ENCODE measurements at regions not wholly inside any gene's neighbourhood (a gene's known extent, or its start where the extent isn't known, plus 50 kb on each side); places are given as distances from the start of the nearest gene placed in this dataset.

DNA sequence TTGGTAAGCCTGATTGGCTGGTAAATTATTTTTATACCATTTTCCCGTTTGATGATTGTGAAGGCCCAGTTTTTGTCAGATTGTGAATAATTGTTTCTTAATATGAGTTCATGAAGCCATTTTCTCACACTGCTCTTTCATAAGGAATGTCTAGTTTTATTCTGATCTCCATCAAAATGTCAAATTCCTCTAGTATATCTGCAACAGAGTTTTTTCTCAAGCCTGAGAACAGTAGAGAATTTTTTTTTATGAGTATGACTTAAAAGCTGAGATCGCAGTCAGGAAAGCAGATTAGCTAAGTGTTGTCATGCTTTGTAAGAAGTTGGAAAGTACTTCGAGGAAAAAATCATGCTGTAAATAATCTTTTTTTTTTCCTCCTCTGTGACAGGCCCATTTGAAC, 484.9 kb upstream of the ATP2B1 start:
- no peak for DNase-seq

DNA sequence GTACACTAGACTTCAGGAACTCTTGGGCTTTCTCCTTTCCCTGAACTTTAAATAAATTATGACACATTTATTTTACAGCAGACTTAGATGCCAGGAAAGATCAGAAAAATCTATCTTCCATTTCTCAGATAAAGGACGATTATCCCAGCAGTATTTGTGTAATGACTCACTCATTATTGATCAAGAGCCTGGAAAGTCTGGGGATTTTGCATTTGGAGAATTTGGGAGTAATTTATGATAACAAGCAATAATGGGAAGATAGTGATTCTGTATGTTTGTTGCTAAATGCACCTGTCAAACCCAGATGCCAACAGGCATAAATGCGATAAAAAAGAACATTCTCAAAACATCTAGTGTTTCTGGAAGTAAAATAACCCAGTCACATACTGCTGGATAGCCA, 480.2 kb upstream of the ATP2B1 start:
- DNase-seq = no peak

DNA sequence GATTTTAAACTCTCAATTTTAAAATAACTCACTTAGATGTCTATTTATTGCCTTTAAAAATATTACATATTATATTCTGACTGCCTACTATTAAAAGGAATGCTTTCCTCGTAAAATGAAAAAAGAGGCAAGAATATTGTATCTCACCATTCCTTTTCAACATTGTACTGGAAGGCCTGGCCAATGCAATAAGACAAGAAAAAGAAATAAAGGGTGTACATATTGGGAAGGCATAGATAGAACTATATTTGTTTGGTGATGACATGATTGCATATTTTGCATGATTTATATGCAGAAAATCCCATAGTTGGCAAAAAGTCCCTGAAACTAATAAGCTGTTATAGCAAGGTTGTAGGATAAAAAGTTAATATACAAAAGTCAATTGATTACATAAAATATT, 474.6 kb upstream of the ATP2B1 start:
- DNase-seq = no peak

DNA sequence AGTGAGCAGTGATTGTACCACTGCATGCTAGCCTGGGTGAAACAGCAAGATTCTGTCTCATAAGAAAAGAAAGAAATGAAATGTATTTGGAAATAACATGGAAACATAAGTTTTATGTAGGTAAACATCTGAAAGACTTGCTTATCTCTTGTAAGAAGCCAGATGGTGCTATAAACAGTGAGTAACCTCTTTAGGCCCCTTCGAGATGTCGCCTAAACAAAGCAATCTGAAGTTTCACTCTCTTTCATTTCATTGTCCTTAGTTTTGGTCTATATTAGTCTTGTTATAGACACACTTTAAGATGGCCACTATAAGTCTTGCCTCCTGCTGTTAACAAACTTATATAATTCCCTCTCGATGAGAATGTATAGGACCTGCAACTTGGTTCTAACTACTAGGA, 472.6 kb upstream of the ATP2B1 start:
- DNase-seq = no peak

DNA sequence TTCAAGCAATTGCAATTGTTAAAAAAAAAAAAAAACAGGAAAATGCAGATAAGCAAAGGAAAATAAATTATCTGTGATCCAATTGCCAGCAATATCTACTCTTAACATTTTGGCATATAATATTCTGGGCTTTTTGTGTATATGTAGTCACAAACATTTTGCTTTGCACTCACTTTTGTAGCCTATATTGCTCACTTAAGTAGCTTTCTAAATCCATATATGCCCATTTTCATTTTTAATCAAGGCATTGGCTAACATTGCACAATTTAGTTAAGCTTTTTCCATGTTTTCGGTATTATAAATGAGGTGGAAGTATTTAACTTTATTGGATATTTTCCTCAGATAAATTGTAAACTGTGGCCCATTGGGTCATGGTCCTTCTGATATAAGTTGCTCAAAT, 466.3 kb upstream of the ATP2B1 start:
- DNase-seq = no peak

DNA sequence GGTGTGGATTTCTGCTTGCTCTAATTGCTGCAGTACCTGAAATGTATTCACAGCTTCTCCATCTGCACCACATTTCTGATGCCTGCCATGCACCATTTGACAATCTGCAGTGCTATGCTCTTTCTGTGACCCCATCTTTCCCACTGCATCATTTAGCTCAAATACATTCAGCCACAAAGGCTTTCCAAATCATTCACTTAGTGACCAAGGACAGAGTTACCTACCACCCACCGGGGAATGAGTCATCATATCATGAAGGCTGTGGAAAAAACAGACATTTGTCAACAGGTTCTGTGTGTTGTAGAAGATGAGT, 465.5 kb upstream of the ATP2B1 start:
- DNase-seq = no peak

DNA sequence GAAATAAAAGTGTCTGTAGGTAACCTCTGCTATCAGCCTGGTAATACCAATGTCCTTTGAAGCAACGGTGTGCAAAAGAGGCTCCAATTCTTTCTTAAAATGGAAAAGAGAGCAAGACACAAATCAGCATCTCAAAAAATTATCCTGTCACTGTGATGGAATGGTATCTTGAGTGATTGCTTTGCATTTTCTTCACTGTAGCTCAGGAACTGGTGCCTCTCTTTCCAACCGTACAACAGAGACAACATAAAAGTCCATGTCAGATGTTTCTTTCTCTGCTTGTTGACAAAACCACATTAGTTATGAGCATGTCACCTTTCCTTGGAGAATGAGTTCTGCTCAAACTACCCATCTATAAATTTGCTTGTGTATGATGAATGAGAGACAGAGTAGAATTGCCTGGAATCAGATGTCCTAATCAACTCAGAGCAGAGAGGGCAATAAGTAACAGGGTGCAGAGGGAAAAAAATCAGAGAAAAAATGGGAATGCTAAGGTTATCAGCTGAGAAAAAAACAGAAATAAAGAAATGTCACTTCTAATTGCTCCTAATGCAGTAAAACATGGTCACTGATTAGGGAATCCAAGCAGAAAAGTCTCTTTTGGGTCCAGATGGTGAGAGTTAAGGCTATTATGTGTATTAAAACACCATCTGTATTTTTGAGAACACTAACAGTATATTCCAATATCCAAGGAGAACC, 465.0 kb upstream of the ATP2B1 start:
- no peak for DNase-seq

DNA sequence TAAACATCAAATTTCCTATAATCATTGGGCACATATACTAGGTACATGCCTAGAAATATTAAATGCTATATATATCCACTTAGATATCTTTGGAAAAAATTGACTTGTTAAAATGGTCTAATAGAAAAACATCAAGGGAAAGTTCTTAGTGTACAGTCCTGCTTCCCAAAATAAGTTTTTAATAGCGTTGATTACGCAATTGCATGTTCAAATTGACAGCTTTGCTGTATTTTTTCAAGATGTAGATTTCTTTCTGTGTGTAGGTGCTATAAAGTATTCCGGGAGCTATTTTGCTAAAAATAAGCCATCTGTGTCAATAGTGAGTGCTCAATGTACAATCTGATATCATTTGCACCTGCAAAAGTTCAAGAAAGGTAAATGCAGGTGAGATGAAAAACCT, 463.9 kb upstream of the ATP2B1 start:
- no peak for DNase-seq

DNA sequence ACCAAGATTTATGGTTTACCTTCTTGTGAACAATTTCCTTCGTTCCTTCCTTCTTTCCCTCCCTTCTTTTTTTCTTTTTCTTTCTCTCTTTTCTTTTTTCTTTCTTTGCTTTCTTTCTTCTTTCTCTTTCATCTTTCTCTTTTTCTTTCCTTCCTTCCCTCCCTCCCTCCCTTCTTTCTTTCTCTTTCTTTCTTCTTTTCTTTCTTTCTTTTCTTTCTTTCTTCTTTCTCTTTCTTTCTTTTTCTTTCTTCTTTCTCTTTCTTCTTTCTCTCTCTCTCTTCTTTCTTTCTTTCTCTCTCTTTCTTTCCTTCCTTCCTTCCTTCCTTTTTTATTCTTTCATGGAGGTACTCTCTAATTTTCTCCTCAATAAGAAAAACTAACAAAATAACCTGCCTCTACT, 462.1 kb upstream of the ATP2B1 start:
- no peak for DNase-seq

DNA sequence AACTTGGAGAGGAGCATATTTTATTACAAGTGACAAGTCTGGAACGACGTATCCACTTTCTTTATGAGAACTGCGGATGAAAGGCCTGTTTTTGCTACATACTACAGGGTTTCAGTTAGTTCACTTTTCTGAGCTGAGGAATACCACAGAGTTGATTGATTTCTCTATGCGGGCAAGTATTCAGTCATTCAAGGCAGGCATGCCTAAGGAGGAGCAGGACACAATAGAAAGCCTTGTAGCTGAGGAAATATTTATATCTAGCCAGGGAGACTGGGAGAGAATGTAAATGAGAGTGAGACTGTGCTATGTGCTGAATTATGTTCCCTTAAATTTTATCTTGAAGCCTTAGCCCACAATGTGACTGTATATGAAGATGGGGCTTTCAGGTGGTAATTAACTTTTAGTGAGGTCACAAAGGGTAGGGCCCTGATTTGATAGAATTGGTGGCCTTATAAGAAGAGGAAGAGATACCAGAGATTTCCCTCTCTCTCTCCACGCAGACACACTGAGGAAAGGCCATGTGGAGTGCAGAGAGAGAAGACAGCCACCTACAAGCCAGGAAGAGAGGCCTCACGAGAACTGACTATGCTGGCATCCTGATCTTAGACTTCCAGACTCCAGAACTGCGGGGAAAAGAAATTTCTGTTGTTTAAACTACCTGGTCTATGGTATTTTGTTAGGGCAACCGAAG, 459.0 kb upstream of the ATP2B1 start:
- DNase-seq = no peak

DNA sequence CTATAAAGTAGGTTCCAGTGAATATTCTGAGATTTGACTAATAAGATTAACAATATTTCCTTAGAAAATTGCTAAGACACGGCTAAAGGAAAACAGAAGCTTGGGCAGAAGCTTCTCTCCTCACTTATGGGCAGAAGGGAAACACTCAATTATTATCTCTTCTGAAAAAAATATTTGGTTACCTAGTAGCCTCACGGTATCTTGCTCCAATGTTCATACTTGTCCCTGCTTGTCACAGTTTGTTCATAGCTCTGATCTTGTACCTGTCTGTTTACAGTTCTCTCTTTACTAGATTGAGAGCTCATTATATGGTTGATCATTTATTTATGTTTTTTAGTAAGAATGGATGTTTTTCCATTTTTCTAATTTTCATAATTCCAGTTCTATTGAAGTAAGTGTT, 458.0 kb upstream of the ATP2B1 start:
- DNase-seq = no peak

DNA sequence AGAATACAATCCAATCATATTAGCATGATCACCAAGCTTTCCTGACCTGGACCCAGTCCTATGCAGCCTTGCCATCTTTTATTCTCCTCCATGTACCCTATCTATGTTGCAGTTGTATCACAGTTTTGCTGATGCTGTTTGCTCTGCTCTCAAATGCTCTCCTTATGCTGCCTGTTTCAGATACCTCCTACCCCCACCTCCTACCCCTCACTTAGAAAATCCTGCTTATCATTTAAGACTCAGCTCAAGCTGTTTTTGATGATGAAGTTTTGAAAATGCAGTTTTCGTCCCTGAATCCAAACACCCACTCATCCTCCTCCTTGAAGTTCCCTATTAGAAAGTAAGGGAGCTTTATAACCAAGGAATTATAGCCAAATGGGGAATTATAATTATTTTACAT, 457.4 kb upstream of the ATP2B1 start:
- DNase-seq = no peak

DNA sequence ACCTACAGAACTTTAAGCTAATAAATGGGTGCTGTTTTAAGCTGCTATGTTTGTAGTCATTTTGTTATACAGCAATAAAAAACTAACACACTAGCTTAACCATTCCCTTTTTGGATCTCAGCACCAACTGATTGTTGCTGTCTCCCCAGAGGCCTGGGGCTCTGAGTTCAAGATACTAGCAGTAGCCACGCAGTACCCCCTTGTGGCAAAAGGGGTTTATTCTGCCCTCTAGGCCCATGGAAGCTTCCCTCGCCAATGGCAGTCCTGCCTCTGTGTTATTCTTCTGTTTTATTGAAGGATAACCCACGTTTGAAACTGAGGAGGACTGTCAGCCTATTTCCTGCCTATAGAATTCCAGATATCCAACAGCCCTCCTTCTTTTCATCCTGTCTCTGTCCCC, 455.3 kb upstream of the ATP2B1 start:
- no peak for DNase-seq

DNA sequence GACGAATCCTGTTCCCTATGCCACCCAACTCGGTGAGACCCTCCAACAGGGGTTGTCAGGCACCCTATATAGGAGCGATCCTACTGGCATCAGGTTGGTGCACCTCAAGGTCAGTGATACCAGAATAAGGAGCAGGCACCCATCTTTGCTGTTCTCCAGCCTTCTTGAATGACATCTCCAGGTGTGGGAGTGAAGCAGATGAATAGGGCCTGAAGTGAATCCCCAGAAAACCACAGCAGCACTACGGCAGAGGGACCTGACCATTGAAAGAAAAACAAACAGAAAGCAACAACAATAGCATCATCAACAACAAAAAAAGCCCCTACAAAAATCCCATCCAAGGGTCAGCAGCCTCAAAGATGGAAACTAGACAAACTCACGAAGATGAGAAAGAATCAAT, 445.2 kb upstream of the ATP2B1 start:
- no peak for DNase-seq

DNA sequence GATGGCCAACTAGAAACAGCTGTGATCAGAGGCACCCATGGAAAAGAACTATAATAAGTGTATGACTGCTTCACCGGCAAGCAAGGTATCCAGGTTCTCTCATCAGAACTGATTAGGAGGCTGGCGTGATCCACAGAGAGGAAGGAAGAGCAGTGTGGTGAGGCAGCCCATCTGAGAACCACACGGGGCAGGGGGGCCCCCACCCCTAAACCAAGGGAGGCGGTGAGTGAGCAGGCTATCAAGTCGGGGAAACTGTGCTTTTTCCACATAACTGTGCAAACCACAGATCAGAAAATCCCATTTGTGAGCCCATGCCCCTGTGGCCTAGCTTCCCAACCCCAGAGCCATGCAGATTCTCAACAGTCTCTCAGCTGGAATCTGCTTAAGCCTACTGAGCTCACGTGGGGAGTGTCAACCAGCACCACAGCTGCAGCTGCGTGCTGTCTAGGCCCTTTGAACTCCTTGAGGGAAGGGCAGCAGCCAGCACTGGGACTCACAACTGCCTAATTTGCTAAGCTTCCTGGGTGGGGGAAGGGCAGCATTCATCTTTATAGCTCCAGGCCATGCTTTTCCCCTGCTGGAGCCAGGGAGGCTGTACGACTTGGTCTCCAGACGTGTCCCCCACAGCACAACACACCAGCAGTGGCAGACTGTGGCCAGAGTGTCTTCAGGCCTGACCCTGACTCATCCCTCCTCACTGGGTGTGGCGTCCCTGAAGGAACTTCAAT, 444.4 kb upstream of the ATP2B1 start:
- no peak for DNase-seq

DNA sequence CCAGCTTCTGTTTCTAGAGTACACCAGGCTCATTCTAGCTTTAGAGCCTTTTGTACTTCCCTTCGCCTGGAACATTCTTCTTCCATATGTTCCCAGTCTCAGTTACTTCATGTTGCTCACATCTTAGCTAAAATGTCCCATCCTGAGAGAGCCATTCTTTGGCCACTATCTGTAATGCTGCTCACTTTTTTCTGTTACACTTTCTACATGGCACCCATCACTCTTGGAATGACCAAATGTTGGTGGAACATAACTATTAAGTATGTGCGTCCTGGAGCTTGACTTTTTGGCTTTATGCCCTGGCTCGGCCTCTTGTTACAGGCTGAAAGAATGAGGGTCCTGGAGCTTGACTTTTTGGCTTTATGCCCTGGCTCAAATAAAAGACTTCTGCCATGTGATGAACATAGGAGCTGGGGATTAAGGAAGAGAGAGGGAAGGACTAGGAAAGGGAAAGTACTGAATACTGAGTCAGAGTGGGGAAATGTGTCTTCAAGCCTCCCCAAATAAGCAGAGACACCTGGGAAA, 442.9 kb upstream of the ATP2B1 start:
- no peak for DNase-seq

DNA sequence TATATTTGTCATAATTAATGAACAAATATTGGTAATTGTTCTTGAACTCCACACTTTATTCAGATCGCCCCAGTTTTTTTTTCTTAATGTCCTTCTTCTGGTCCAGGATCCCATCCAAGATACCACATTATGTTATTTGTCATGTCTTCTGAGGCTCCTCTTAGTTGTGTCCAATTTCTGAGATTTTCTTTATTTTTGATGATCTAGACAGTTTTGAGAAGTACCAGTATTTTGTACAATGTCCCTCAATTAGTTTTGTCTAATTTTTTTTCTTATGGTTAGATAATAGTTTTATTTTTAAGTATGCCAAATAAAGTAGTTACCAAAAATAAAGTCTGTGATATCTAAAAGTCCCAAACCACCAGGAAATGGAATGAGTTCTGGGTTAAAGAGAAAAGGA, 440.8 kb upstream of the ATP2B1 start:
- DNase-seq = no peak

DNA sequence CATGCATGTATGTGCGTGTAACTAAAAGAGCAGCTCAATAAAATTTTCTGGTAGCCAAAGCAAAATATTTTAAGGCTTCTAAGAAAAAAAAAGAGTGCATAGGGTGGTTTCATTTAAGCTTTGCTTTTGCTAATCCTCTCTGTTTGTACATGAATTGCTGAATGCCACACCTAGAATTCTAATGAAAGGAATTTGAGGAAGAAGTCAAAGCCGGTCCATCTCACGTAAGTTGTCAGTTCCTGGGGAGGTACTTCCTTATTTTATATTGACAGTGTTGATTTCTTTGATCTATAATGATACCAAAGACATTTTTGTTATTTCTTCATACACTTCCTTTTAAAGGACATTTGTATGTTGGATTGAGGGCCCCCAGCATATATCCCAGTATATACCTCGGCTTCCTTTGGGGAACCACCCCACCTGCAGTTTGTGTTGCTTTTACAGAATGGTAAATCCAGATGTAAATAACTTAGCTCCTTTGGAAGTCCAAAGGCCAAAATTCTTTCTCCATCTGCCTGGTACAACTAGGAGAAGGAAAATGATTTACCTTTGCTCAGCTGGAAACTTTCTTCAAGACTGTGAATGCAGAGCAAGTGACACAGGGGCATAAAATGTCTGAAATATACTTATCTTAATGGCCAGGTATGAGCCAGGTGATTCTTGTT, 420.9 kb upstream of the ATP2B1 start:
- no peak for DNase-seq

DNA sequence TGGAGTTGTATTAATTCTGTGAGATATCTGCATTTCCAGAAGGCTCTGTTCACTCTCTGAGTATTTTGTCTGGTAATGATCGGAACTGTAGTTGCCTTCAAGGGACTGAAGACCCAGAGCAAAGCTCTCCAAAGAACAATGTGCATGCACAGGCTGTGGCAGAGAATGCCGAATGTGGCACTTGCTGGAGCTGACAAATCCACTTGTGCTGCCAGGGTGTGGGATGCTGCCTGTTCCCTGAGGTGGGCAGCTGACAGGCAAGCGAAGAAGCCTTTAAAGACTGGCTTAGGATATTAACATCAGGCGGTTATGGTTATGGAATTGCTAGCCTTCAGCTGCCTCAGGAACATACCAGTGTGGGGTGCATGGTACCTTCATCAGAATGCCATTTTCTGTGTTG, 419.9 kb upstream of the ATP2B1 start:
- DNase-seq = no peak

DNA sequence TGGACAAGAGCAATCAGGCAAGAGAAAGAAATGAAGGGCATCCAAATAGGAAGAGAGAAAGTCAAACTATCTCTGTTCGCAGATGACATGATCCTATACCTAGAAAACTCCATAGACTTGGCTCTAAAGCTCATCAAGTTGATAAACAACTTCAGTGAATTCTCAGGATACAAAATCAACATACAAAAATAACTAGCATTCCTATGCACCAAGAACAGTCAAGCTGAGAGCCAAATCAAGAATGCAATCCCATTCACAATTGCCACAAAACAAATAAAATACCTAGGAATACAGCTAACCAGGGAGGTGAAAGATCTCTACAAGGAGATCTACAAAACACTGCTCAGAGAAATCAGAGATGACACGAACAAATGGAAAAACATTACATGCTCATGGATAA, 417.5 kb upstream of the ATP2B1 start:
- DNase-seq = no peak

DNA sequence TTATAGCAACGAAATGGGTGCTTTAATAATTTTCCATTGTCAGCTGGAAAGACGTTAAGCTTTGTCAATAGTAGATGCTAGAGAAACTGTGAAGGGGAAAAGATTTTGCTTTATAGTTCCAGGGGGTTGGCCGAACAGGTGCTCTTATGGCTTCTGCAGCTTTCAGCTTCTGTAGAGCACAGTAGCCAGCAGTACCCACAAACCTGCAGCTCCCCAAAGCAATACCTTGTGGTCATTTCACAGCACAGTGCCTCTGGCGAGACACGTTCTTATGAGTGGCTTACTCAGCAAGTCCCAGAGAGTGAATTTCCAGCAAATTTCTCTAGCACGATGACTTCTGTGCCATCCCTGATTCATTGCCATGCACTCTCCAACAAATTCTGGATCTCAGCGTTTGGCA, 416.3 kb upstream of the ATP2B1 start:
- no peak for DNase-seq

DNA sequence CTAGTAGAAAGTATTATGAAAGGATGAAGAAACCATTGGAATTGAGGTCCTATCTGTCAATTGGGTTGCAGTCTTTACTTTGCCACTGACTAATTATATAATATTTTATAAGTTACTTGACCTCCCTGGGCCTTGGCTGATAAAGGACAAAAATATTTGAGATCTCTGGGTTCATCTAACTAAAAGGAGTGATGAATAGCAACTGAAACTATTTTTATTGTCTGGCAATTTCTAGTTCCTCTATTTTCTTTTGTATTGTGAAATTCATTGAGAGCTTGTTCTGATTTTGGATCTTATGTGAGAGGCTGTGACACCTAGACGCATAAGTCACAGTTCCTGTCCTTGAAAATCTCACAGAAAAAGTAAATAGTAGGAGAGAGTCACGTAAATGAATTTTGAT, 415.7 kb upstream of the ATP2B1 start:
- DNase-seq = no peak

DNA sequence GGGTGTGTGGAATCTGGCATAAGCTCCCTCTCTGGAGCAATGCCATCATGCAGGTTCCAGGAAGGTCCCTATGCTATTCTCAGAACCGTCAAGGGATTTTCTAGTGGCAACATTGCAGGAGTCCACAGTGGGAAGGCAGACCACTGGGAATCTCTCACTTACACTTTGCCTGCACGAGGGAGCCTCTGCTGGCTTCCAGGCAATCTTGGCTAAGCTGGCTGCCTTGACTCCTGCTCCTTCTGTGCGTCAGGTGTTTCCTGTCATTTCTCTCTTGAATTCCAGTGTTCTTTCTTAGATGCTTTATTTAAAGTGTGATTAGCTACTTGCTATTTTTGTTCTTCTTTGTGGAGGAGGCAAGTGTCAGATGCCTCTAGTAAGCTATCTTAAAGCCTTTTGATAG, 414.0 kb upstream of the ATP2B1 start:
- no peak for DNase-seq

DNA sequence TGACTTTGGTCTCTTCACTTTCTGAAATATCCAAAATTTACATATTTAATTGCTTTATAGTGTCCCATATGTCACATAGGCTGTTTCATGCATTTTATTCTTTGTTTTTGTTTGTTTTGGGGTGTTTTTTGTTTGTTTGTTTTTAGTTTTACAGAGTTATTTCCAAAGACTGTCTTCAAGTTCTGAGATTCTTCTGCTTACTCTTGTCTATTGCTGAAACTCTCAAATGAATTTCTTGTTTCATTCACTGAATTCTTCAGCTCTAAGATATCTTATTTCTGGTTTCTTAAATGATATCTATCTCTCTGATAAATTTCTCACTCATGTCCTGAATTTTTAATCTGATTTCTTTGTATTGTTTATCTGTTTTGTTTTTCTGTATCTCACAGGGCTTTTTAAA, 412.0 kb upstream of the ATP2B1 start:
- no peak for DNase-seq
